ENCODE measurements at regions not wholly inside any gene's neighbourhood (a gene's known extent, or its start where the extent isn't known, plus 50 kb on each side); places are given as distances from the start of the nearest gene placed in this dataset.

- TF ChIP-seq CTCF (IDR thresholded peaks at IDR 0.05; ENCODE audit: low read depth, low read length), result peak; percentile 42
- no peak overlapping the region for H3K4me3 ChIP-seq (replicated peaks in 1 of 2; ENCODE audit: low read depth in 2 of 2, low read length in 2 of 2)
- peak; percentile 62 to 70 for DNase-seq (ENCODE audit: low read depth in 2 of 2)
These were observed 137.9 kb upstream of the MKI67 start for GRCh38 chr10:128263891-128264688.

GRCh38 chr10:128265596-128265995 is 139.4 kb upstream of the MKI67 start:
- DNase-seq (ENCODE audit: low read depth in 2 of 2), result no peak
- TF ChIP-seq CTCF (IDR thresholded peaks at IDR 0.05; ENCODE audit: low read depth, low read length), result no peak
- no peak overlapping the region for H3K4me3 ChIP-seq (replicated peaks in 1 of 2; ENCODE audit: low read depth in 2 of 2, low read length in 2 of 2)

GRCh38 chr10:128267581-128267980 is 141.4 kb upstream of the MKI67 start:
- H3K4me3 ChIP-seq (replicated peaks in 1 of 2; ENCODE audit: low read depth in 2 of 2, low read length in 2 of 2), result no peak overlapping the region
- TF ChIP-seq CTCF (IDR thresholded peaks at IDR 0.05; ENCODE audit: low read depth, low read length), result no peak
- DNase-seq (ENCODE audit: low read depth in 2 of 2), result no peak

GRCh38 chr10:128268015-128268722 is 141.9 kb upstream of the MKI67 start:
- H3K4me3 ChIP-seq (replicated peaks in 1 of 2; ENCODE audit: low read depth in 2 of 2, low read length in 2 of 2), result no peak overlapping the region
- TF ChIP-seq CTCF (IDR thresholded peaks at IDR 0.05; ENCODE audit: low read depth, low read length), result no peak
- DNase-seq (ENCODE audit: low read depth in 2 of 2), result peak; percentile 2 to 34

- TF ChIP-seq CTCF (IDR thresholded peaks at IDR 0.05; ENCODE audit: low read depth, low read length), result no peak
- peak in 1 of 2 donors; percentile 46 for DNase-seq (ENCODE audit: low read depth in 2 of 2)
- H3K4me3 ChIP-seq (replicated peaks in 1 of 2; ENCODE audit: low read depth in 2 of 2, low read length in 2 of 2), result no peak overlapping the region
These were observed 148.7 kb upstream of the MKI67 start for GRCh38 chr10:128274938-128275337.

GRCh38 chr10:128275388-128276177 is 149.4 kb upstream of the MKI67 start:
- H3K4me3 ChIP-seq (replicated peaks in 1 of 2; ENCODE audit: low read depth in 2 of 2, low read length in 2 of 2), result no peak overlapping the region
- no peak for DNase-seq (ENCODE audit: low read depth in 2 of 2)

More at GRCh38 chr10:128275388-128276177, 149.4 kb upstream of the MKI67 start:
- TF ChIP-seq CTCF (IDR thresholded peaks at IDR 0.05; ENCODE audit: low read depth, low read length), result no peak
